Natural killer cell (primary cell): ENCODE measurements at regions not wholly inside any gene's neighbourhood (a gene's known extent, or its start where the extent isn't known, plus 50 kb on each side); places are given as distances from the start of the nearest gene placed in this dataset.
"Not testable (repeated sequence)": the region's sequence is repeated elsewhere in the genome, so short reads cannot be mapped to it uniquely, and the experiment has no call there.

Experiments used
- ATAC-seq, 3 donors: fragments of 150-1000 bp in 2 of 3; fragments of 200-7000 bp in 1 of 3; cut with Tn5 transposase; 1 replicate in 1 of 3; 2 replicates in 2 of 3; pipeline ENCODE4 v1.10.0; 2021; ENCODE audit warnings: mild to moderate bottlenecking in 2 of 3, moderate library complexity in 2 of 3
- DNase-seq, 2 donors: peaks; one replicate each; pipeline versions ENCODE4 v3.0.0 to v3.0.0-alpha.2; 2013 to 2021; ENCODE audit warnings: mixed read lengths in 1 of 2
- H3K27ac ChIP-seq: one replicate; pipeline ENCODE4 v1.5.1; 2013; ENCODE audit warnings: mild to moderate bottlenecking, low read length
- H3K27me3 ChIP-seq: one replicate; pipeline ENCODE4 v1.6.1; 2013; ENCODE audit warnings: low read length; ENCODE audit not compliant: control insufficient read depth, insufficient read depth
- H3K36me3 ChIP-seq: one replicate; pipeline ENCODE4 v1.6.1; 2013; ENCODE audit warnings: low read length; ENCODE audit not compliant: control insufficient read depth, insufficient read depth
- H3K4me1 ChIP-seq: one replicate; pipeline ENCODE4 v1.6.1; 2013; ENCODE audit warnings: low read length; ENCODE audit not compliant: control insufficient read depth, insufficient read depth
- H3K4me3 ChIP-seq: one replicate; pipeline ENCODE4 v1.5.1; 2013; ENCODE audit warnings: low read length
- H3K9me3 ChIP-seq: one replicate; pipeline ENCODE4 v1.6.1; 2013; ENCODE audit warnings: low read length; ENCODE audit not compliant: control insufficient read depth, insufficient read depth
- H3K27ac Mint-ChIP-seq, 2 donors: one replicate each; pipeline ENCODE4 v1.8.0; 2022; ENCODE audit warnings: mild to moderate bottlenecking in 2 of 2, mixed read lengths in 2 of 2, moderate library complexity in 1 of 2
- H3K27me3 Mint-ChIP-seq, 2 donors: one replicate each; pipeline ENCODE4 v1.8.0; 2022; ENCODE audit warnings: low read depth in 2 of 2, mixed read lengths in 2 of 2
- H3K36me3 Mint-ChIP-seq: one replicate; pipeline ENCODE4 v1.8.0; 2022; ENCODE audit warnings: mixed read lengths
- H3K4me1 Mint-ChIP-seq, 2 donors: one replicate each; pipeline ENCODE4 v1.8.0; 2022; ENCODE audit warnings: mixed read lengths in 2 of 2
- H3K4me3 Mint-ChIP-seq: one replicate; pipeline ENCODE4 v1.8.0; 2022; ENCODE audit warnings: mild to moderate bottlenecking, moderate library complexity, mixed read lengths
- H3K9me3 Mint-ChIP-seq, 2 donors: one replicate each; pipeline ENCODE4 v1.8.0; 2022; ENCODE audit warnings: mixed read lengths in 2 of 2
- CTCF ChIP-seq: fragments of 200-600 bp; IDR thresholded peaks from one replicate; pipeline ENCODE4 v1.8.0; 2022; ENCODE audit warnings: antibody characterized with exemption
- WGBS: methylation state at CpG from one replicate; pipeline ENCODE4 v1.1.7; 2013; ENCODE audit warnings: missing lambda C conversion rate; ENCODE audit not compliant: insufficient coverage; 5-methylcytosine and 5-hydroxymethylcytosine counted together
- intact Hi-C: fragments of 100-400 bp; cut with micrococcal nuclease; formaldehyde crosslinking; loops from one replicate; pipeline ENCODE4 v1.14.2; 2022

GRCh38 chr14:27833001-27833400, 933.6 kb upstream of the FOXG1 start:
- not testable (repeated sequence) for H3K27me3 ChIP-seq
- 64% methylated on average over 1 of the region's 5 CpGs for WGBS

GRCh38 chr14:27836386-27836785, 930.2 kb upstream of the FOXG1 start:
- Mint-ChIP-seq H3K4me3 (no peak overlapping the region), H3K27me3 (no peaks in the 10 kb centered on the region), H3K27ac (no peak overlapping the region), H3K36me3 (no peaks in the 10 kb centered on the region), H3K9me3 (peaks cover 0 to 4% of the 10 kb centered on the region in 2 donors), H3K4me1 (no peaks in the 10 kb centered on the region)
- no peak overlapping the region for H3K4me3 ChIP-seq
- intact Hi-C loops = no loop called here
- ATAC-seq = no peak
- H3K36me3 ChIP-seq = no peaks in the 10 kb centered on the region
- H3K9me3 ChIP-seq = no peaks in the 10 kb centered on the region
- no peak for DNase-seq
- no peaks in the 10 kb centered on the region for H3K4me1 ChIP-seq
- no peak for TF ChIP-seq CTCF
- H3K27me3 ChIP-seq = no peaks in the 10 kb centered on the region
- H3K27ac ChIP-seq = no peak overlapping the region

More at GRCh38 chr14:27833001-27833400, 933.6 kb upstream of the FOXG1 start:
- H3K36me3 ChIP-seq, H3K4me1 Mint-ChIP-seq, H3K9me3 Mint-ChIP-seq, H3K9me3 ChIP-seq, H3K36me3 Mint-ChIP-seq, H3K27ac ChIP-seq, intact Hi-C loops, H3K4me3 Mint-ChIP-seq, H3K27me3 Mint-ChIP-seq, H3K4me3 ChIP-seq, H3K4me1 ChIP-seq, ATAC-seq, H3K27ac Mint-ChIP-seq, DNase-seq: not testable (repeated sequence)

- Histone ChIP-seq H3K4me1 (no peaks in the 10 kb centered on the region), H3K27me3 (no peaks in the 10 kb centered on the region), H3K27ac (no peak overlapping the region), H3K36me3 (no peaks in the 10 kb centered on the region), H3K4me3 (no peak overlapping the region), H3K9me3 (no peaks in the 10 kb centered on the region)
- DNase-seq (no peak), ATAC-seq (no peak)
- TF ChIP-seq CTCF = no peak
- Mint-ChIP-seq H3K4me1 (no peaks in the 10 kb centered on the region), H3K4me3 (no peak overlapping the region), H3K27ac (no peak overlapping the region), H3K9me3 (peaks cover 7 to 8% of the 10 kb centered on the region in 2 donors), H3K36me3 (no peaks in the 10 kb centered on the region), H3K27me3 (peaks cover 0 to 3% of the 10 kb centered on the region in 2 donors)
- intact Hi-C loops = no loop called here
- WGBS = 96% methylated on average over 54 of the region's 54 CpGs
Measured at GRCh38 chr14:27845241-27845850, 921.2 kb upstream of the FOXG1 start.

GRCh38 chr14:27845902-27846301, 920.7 kb upstream of the FOXG1 start:
- H3K36me3 Mint-ChIP-seq = no peaks in the 10 kb centered on the region
- 94% methylated on average over 8 of the region's 8 CpGs for WGBS
- intact Hi-C loops = no loop called here
- TF ChIP-seq CTCF = no peak
- ATAC-seq (no peak), DNase-seq (no peak)
- no peaks in the 10 kb centered on the region for H3K4me1 ChIP-seq
- no peak overlapping the region for H3K4me3 ChIP-seq
- no peaks in the 10 kb centered on the region for H3K4me1 Mint-ChIP-seq
- peaks cover 0 to 3% of the 10 kb centered on the region in 2 donors for H3K27me3 Mint-ChIP-seq
- H3K36me3 ChIP-seq = no peaks in the 10 kb centered on the region
- no peak overlapping the region for H3K27ac ChIP-seq
- no peak overlapping the region for H3K27ac Mint-ChIP-seq
- H3K9me3 Mint-ChIP-seq = peaks cover 7 to 8% of the 10 kb centered on the region in 2 donors
- H3K4me3 Mint-ChIP-seq = no peak overlapping the region
- no peaks in the 10 kb centered on the region for H3K27me3 ChIP-seq
- H3K9me3 ChIP-seq = no peaks in the 10 kb centered on the region

GRCh38 chr14:27847480-27847879, 919.1 kb upstream of the FOXG1 start:
- H3K4me1 Mint-ChIP-seq, intact Hi-C loops, H3K4me3 ChIP-seq, H3K27me3 Mint-ChIP-seq, H3K27ac ChIP-seq, H3K36me3 ChIP-seq, DNase-seq, H3K27ac Mint-ChIP-seq, H3K9me3 ChIP-seq, ATAC-seq, H3K4me1 ChIP-seq, H3K36me3 Mint-ChIP-seq, H3K4me3 Mint-ChIP-seq, H3K27me3 ChIP-seq: not testable (repeated sequence)
- 100% methylated on average over 1 of the region's 1 CpG for WGBS
- H3K9me3 Mint-ChIP-seq = peaks cover 12 to 14% of the 10 kb centered on the region in 2 donors

GRCh38 chr14:27849193-27849592, 917.4 kb upstream of the FOXG1 start:
- H3K27me3 Mint-ChIP-seq, H3K4me3 ChIP-seq, DNase-seq, intact Hi-C loops, H3K36me3 ChIP-seq, H3K27ac Mint-ChIP-seq, H3K9me3 ChIP-seq, H3K27ac ChIP-seq, H3K4me1 ChIP-seq, ATAC-seq, H3K27me3 ChIP-seq, H3K36me3 Mint-ChIP-seq, H3K4me1 Mint-ChIP-seq, H3K4me3 Mint-ChIP-seq: not testable (repeated sequence)
- peaks cover 8 to 14% of the 10 kb centered on the region in 2 donors for H3K9me3 Mint-ChIP-seq
